ENCODE measurements at regions not wholly inside any gene's neighbourhood (a gene's known extent, or its start where the extent isn't known, plus 50 kb on each side); places are given as distances from the start of the nearest gene placed in this dataset.
A peak's percentile ranks its signal among the peaks of the same experiment; 100 is the strongest.

- Histone ChIP-seq H3K27ac (no peak overlapping the region), H3K4me3 (no peak overlapping the region)
Observed at GRCh38 chr11:15526032-15526431, 411.3 kb downstream of the INSC start.

GRCh38 chr11:15526859-15527450, 412.2 kb downstream of the INSC start:
- H3K27ac ChIP-seq, result no peak overlapping the region
- H3K4me3 ChIP-seq, result no peak overlapping the region

GRCh38 chr11:15532432-15532831, 417.7 kb downstream of the INSC start:
- no peak overlapping the region for H3K27ac ChIP-seq
- H3K4me3 ChIP-seq, result no peak overlapping the region

GRCh38 chr11:15534266-15534665, 419.5 kb downstream of the INSC start:
- Histone ChIP-seq H3K4me3 (no peak overlapping the region), H3K27ac (no peak overlapping the region)

- H3K4me3 ChIP-seq, result no peak overlapping the region
- no peak overlapping the region for H3K27ac ChIP-seq
Observed at GRCh38 chr11:15535414-15535813, 420.7 kb downstream of the INSC start.

- Histone ChIP-seq H3K4me3 (no peak overlapping the region), H3K27ac (no peak overlapping the region)
Observed at GRCh38 chr11:15536438-15536837, 421.7 kb downstream of the INSC start.

- no peak overlapping the region for H3K4me3 ChIP-seq
- no peak overlapping the region for H3K27ac ChIP-seq
Observed at GRCh38 chr11:15539645-15540044, 424.9 kb downstream of the INSC start.

- Histone ChIP-seq H3K27ac (no peak overlapping the region), H3K4me3 (no peak overlapping the region)
Observed at GRCh38 chr11:15541079-15541478, 426.4 kb downstream of the INSC start.

- no peak overlapping the region for H3K4me3 ChIP-seq
- H3K27ac ChIP-seq, result no peak overlapping the region
Observed at GRCh38 chr11:15544353-15544752, 429.6 kb downstream of the INSC start.

- Histone ChIP-seq H3K4me3 (no peak overlapping the region), H3K27ac (no peak overlapping the region)
Observed at GRCh38 chr11:15547685-15548084, 433.0 kb downstream of the INSC start.

- peak overlapping the region in 2 of 21 experiments; percentile 23 to 55 for H3K27ac ChIP-seq
- H3K4me3 ChIP-seq, result no peak overlapping the region
Observed at GRCh38 chr11:15551901-15552851, 437.5 kb downstream of the INSC start.

- no peak overlapping the region for H3K27ac ChIP-seq
- H3K4me3 ChIP-seq, result no peak overlapping the region
Observed at GRCh38 chr11:15555161-15555560, 440.4 kb downstream of the INSC start.

GRCh38 chr11:15557457-15558230, 442.9 kb downstream of the INSC start:
- H3K27ac ChIP-seq, result no peak overlapping the region
- H3K4me3 ChIP-seq, result no peak overlapping the region

GRCh38 chr11:15558513-15559181, 443.9 kb downstream of the INSC start:
- Histone ChIP-seq H3K27ac (no peak overlapping the region), H3K4me3 (no peak overlapping the region)

GRCh38 chr11:15560689-15561467, 446.2 kb downstream of the INSC start:
- no peak overlapping the region for H3K4me3 ChIP-seq
- H3K27ac ChIP-seq, result no peak overlapping the region

- H3K27ac ChIP-seq, result no peak overlapping the region
- H3K4me3 ChIP-seq, result no peak overlapping the region
Observed at GRCh38 chr11:15562230-15562629, 447.5 kb downstream of the INSC start.

GRCh38 chr11:15563054-15563453, 448.3 kb downstream of the INSC start:
- no peak overlapping the region for H3K27ac ChIP-seq
- H3K4me3 ChIP-seq, result no peak overlapping the region

GRCh38 chr11:15565880-15566279, 451.2 kb downstream of the INSC start:
- H3K27ac ChIP-seq, result no peak overlapping the region
- no peak overlapping the region for H3K4me3 ChIP-seq

- no peak overlapping the region for H3K27ac ChIP-seq
- no peak overlapping the region for H3K4me3 ChIP-seq
Observed at GRCh38 chr11:15568440-15568839, 453.7 kb downstream of the INSC start.

All from skin epidermis (tissue), 12 donors.